GM19397 (cell line): ENCODE measurements at regions not wholly inside any gene's neighbourhood (a gene's known extent, or its start where the extent isn't known, plus 50 kb on each side); places are given as distances from the start of the nearest gene placed in this dataset.
"Not testable (repeated sequence)": the region's sequence is repeated elsewhere in the genome, so short reads cannot be mapped to it uniquely, and the experiment has no call there.

Experiments used
- ATAC-seq: cut with Tn5 transposase; IDR thresholded peaks from one replicate; pipeline ENCODE4 v1.9.1; 2021; ENCODE audit warnings: mild to moderate bottlenecking, moderate library complexity; ENCODE audit not compliant: unreplicated experiment

- no peak for ATAC-seq
Measured at GRCh38 chr13:80957019-80957655, 616.2 kb upstream of the SPRY2 start.

DNA sequence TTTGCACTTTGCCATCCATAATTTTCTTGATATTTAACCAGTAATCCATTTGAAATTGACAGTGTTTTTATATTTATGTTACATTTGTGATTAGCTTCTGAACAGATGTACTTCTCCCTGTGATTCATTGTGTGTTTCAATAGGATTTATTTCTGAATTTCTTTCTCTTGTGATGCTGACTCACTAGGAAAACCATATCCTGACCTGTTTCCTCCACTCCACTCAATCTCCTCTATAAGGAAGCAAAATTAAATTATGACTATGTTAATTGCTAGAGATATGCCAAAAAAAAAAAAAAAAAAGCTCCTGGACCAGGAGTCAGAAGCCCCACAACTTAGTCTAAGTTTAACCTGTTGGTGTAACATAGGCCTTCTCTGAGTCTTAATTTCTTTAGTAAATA lies 614.6 kb upstream of the SPRY2 start:
- ATAC-seq = no peak

DNA sequence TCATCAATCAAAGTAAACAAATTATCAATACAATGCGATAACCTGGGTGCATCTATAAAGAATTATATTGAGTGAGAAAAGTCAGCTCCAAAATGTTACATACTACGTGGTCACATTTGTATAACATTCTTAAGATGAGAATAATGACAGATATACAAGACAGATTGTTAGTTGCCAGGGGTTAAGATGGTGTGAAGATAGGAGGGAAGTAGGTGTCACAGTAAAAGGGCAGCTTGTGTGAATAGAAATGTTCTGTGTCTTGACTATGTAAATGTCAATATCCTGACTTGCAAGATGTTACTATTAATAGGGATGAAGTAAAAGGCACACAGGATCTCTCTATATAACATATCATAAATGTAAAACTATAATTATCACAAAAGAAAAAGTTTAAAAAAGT lies 611.2 kb upstream of the SPRY2 start:
- no peak for ATAC-seq

- no peak for ATAC-seq
Measured at GRCh38 chr13:80946008-80946802, 605.3 kb upstream of the SPRY2 start.

GRCh38 chr13:80945328-80945727 lies 604.4 kb upstream of the SPRY2 start:
- ATAC-seq = no peak

DNA sequence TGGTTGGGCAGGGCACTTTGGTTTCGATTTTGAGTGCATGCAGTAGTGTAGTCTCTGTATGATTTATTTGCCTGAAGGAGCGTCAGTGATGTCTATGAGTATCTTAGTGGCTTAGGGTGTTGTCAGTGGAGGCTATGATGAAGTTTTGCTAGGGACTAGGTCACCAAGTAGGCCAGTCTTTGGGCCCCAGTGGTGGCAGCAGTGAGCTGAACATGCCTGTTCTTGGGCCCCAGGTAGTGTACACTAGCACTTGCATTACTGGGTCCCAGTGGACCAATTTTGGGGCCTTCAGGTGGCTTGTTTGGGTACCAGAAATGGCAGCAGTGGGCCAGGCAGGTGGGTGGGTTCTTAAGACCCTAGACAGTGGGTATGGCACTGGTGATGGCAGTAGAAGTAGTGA lies 598.7 kb upstream of the SPRY2 start:
- ATAC-seq = no peak

DNA sequence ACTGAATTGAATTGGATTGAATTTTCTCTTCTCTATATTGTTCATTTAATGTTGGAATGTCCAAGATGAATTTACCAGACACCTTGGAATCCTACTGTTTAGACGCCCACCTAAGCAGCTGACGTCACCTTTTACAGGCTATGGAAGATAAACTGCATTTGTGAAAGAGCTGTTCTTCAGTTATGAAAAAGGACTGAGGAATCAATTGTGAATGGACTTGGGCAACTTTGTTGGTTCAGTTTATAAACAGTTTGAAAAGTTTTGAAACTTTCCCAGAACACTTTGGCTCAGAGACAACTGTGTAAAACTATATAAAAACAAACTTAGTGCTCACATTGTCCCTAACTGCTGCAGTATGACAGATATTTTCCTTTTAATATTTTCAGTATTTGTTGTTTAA lies 590.8 kb upstream of the SPRY2 start:
- no peak for ATAC-seq

GRCh38 chr13:80931118-80931517 lies 590.2 kb upstream of the SPRY2 start:
- ATAC-seq = no peak

DNA sequence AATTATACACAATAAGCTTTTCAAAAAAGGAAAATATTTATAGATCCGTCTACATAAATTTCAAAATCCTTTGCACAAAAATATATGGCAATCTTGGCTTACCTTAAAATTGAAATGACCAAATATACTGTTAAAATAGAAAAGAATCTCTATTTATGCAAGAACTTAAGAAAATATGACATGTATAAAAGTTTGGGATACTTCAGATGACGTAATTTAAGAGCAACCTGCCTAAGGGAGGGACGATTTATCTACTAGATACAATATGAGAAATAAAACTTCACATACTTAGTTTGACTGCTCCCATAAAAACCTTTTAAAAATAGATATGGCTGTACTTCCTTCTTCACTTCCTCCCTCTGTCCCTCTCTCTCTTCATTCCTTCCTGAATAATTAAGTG lies 587.3 kb upstream of the SPRY2 start:
- ATAC-seq = no peak

DNA sequence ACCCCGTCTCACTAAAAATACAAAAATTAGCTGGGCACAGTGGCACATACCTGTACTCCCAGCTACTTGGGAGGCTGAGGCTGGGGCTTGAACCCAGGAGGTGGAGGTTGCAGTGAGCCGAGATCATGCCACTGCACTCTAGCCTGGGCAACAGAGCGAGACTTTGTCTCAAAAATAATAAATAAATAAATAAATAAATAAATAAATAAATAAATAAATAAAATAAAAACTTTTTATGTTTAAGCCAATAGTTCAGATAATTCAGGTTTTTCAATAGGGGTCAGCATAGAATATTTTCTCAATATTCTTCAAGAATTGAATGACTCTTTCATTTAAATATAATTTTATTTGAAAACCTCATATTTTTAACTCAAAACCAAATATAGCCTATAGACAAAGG lies 585.1 kb upstream of the SPRY2 start:
- ATAC-seq = not testable (repeated sequence)

GRCh38 chr13:80924596-80924995 lies 583.7 kb upstream of the SPRY2 start:
- ATAC-seq = no peak

- ATAC-seq = no peak
Measured at GRCh38 chr13:80923907-80924306, 583.0 kb upstream of the SPRY2 start.

DNA sequence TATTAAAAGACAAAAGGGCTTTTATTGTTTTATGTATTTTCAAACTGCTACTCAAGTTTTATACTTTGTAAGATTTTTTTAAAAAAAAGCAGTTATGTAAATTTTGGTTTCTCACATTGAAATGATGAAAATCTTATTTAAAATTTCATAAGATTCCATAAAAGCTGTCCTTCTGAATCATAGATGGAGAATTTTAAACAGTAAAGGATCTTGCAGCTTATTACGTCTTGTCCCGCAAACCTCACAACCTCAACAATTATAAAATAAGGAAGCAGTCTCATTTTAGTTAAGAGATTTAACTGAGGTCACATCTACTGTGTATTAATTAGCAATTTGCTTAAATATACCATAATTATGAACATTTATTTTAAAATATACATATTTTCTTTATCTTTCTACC lies 581.0 kb upstream of the SPRY2 start:
- no peak for ATAC-seq

- no peak for ATAC-seq
Measured at GRCh38 chr13:80921541-80921940, 580.6 kb upstream of the SPRY2 start.

- no peak for ATAC-seq
Measured at GRCh38 chr13:80906860-80907259, 565.9 kb upstream of the SPRY2 start.

- no peak for ATAC-seq
Measured at GRCh38 chr13:80904386-80904785, 563.5 kb upstream of the SPRY2 start.

DNA sequence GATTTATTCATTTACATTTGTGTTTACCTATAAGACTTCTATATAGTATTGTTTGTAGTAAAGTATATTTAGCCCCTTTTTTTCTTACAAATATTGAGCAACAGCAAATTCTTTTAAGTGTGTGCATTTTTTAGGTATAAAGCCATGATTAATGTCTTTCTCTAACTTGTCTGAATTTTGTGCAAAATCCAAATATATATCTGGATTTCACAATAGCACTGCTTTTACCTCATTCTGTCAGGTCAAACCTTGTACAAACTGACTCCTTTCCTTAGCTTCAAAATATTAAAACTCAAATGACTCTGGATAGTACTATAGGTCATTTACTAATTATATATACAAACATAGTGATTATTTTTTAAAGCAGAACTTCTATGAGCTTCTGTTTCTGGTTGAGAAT lies 563.0 kb upstream of the SPRY2 start:
- no peak for ATAC-seq

- ATAC-seq = no peak
Measured at GRCh38 chr13:80901530-80901929, 560.6 kb upstream of the SPRY2 start.

- ATAC-seq = no peak
Measured at GRCh38 chr13:80901111-80901510, 560.2 kb upstream of the SPRY2 start.

GRCh38 chr13:80900561-80900960 lies 559.6 kb upstream of the SPRY2 start:
- no peak for ATAC-seq

- ATAC-seq = not testable (repeated sequence)
Measured at GRCh38 chr13:80897641-80898040, 556.7 kb upstream of the SPRY2 start.

DNA sequence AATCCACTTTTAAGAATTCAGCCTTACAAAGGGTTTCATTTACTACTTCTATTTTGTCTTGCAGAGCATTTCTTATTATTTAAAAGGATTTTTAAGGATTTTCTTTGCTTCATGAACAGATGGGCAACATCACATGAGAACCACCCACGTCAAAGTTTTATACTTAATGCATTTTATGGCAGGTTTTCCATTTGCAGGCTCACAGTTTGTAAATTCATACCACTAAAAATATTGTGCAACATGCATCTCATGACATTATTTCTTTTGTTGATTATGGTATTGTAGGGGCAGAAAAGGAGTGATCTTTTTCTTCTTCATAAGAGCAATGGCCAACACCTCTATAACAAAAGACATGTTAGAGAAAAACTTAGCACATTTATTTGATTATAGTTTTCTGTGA lies 554.0 kb upstream of the SPRY2 start:
- ATAC-seq = no peak

GRCh38 chr13:80889829-80890228 lies 548.9 kb upstream of the SPRY2 start:
- no peak for ATAC-seq
